Right kidney (tissue), 1 donor: ENCODE measurements at regions not wholly inside any gene's neighbourhood (a gene's known extent, or its start where the extent isn't known, plus 50 kb on each side); places are given as distances from the start of the nearest gene placed in this dataset.
A peak's percentile ranks its signal among the peaks of the same experiment; 100 is the strongest.

ENCODE experiments used
- DNase-seq: peaks from one replicate; pipeline ENCODE4 v3.0.0-alpha.2; 2016

DNA sequence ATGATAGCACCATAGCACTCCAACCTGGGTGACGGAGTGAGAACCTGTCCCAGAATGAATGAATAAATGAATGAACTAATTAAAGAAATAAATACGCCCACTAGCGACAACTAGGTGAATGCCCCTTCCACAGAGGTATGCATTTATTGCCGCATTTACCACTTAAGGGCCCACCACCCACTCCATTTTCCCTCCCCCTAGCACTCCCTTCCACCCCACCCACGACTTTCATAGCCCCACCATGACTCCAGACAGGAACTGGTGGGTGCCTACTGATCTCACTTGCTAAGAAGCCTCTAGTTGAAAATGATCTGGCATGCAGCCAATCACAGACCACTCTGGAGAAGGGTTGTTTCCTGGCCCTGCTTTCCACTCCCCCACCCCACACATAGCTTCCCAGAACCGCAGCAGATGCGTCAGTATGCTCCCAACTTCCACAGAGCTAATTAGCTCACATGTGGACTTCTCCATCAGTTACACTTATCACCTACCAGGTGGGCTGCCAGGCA lies 167.6 kb downstream of the WT1 start:
- DNase-seq: no peak

DNA sequence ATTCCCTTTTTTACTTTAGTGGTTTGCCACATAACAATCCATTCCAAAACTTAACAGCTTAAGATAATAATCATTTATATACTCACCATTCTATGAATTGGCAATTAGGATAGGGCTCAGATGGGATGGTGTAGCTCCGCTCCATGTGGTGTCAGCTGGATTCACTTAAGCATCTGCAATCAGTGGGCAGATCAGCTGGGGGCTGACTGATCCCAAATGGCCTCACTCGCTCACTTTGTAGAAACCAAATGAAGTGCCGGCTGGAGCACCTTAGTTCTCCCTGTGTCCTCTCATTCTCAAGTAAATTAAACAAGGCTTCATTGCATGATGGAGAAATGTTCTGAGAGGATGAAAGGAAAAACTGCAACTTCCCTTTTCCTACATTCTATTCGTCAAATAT lies 161.4 kb downstream of the WT1 start:
- DNase-seq: no peak

- DNase-seq: no peak
Observed at GRCh38 chr11:32279672-32280071, 155.7 kb downstream of the WT1 start.

GRCh38 chr11:32280339-32280738 lies 155.0 kb downstream of the WT1 start:
- no peak for DNase-seq

GRCh38 chr11:32288276-32288675 lies 147.1 kb downstream of the WT1 start:
- no peak for DNase-seq

DNA sequence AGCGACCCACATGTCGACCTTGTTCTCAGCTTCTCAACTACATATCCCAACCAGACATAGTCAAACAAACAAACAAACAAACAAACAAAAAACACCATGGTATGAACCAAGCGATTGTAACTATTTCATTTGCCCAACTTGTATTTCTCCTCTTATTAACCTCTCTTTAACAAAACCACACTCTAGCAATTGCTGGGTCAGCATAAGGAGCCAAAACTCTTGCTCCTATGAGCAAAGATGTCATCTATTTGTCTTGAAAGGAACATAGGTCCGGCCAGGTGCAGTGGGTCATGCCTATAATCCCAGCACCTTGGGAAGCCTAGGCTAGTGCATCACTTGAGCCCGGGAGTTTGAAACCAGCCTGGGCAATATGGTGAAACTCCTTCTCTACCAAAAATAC lies 145.6 kb downstream of the WT1 start:
- no peak for DNase-seq

GRCh38 chr11:32290783-32291182 lies 144.6 kb downstream of the WT1 start:
- DNase-seq: no peak

DNA sequence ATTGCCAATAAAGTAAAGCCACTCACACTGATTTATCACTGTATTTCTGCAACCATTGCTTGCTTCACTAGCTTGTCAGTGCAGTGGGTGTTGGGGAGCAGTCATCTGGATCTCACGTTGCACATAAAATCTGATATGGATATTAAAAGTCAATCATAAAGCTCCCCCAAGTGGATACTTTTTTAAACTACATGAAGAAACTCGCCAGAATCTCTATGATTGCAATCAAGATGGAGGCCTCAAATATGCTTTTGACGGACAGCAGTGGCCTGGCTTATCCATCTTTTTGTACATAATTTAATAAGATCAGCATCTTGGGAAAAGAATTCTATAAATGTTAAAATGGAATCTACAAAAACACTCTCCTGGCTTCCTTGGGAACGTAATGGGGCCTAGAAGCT lies 137.7 kb downstream of the WT1 start:
- no peak for DNase-seq

GRCh38 chr11:32302826-32303225 lies 132.5 kb downstream of the WT1 start:
- DNase-seq: no peak

GRCh38 chr11:32304521-32304920 lies 130.8 kb downstream of the WT1 start:
- no peak for DNase-seq

GRCh38 chr11:32305460-32305859 lies 129.9 kb downstream of the WT1 start:
- DNase-seq: no peak

- no peak for DNase-seq
Observed at GRCh38 chr11:32307471-32307870, 127.9 kb downstream of the WT1 start.

- no peak for DNase-seq
Observed at GRCh38 chr11:32307913-32308312, 127.4 kb downstream of the WT1 start.

GRCh38 chr11:32309530-32310213 lies 125.7 kb downstream of the WT1 start:
- no peak for DNase-seq

- no peak for DNase-seq
Observed at GRCh38 chr11:32310214-32310601, 125.1 kb downstream of the WT1 start.

- DNase-seq: no peak
Observed at GRCh38 chr11:32311346-32312065, 123.8 kb downstream of the WT1 start.

- no peak for DNase-seq
Observed at GRCh38 chr11:32312206-32312817, 123.0 kb downstream of the WT1 start.

GRCh38 chr11:32312865-32313403 lies 122.4 kb downstream of the WT1 start:
- DNase-seq: peak; percentile 60

- no peak for DNase-seq
Observed at GRCh38 chr11:32313477-32313876, 121.9 kb downstream of the WT1 start.

- DNase-seq: no peak
Observed at GRCh38 chr11:32315121-32315520, 120.2 kb downstream of the WT1 start.

DNA sequence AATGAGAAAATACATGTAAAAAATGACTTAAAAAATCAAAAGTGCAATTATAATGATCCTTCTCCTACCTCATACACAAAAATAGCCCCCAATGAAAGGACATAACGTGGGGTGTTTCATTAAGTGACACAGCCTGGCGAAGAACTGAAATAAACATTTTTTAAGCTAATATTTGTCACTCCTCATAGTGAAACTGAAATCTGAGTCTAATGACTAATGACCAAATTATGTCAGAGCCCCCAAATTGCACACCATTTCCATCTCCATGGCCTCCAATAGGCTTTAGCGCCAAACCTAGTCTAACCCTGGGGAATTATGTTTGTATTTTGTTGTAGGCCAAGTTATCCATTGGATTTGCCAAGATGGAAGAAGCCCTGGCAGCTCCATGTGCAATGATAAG lies 119.1 kb downstream of the WT1 start:
- no peak for DNase-seq

GRCh38 chr11:32316858-32317642 lies 118.3 kb downstream of the WT1 start:
- DNase-seq: no peak

GRCh38 chr11:32317643-32318042 lies 117.7 kb downstream of the WT1 start:
- DNase-seq: no peak
